HG02973 (cell line): ENCODE measurements at regions not wholly inside any gene's neighbourhood (a gene's known extent, or its start where the extent isn't known, plus 50 kb on each side); places are given as distances from the start of the nearest gene placed in this dataset.
"Not testable (repeated sequence)": the region's sequence is repeated elsewhere in the genome, so short reads cannot be mapped to it uniquely, and the experiment has no call there.

Experiments used
- ATAC-seq: cut with Tn5 transposase; IDR thresholded peaks from one replicate; pipeline ENCODE4 v1.9.1; 2021; ENCODE audit warnings: moderate library complexity; ENCODE audit not compliant: unreplicated experiment

DNA sequence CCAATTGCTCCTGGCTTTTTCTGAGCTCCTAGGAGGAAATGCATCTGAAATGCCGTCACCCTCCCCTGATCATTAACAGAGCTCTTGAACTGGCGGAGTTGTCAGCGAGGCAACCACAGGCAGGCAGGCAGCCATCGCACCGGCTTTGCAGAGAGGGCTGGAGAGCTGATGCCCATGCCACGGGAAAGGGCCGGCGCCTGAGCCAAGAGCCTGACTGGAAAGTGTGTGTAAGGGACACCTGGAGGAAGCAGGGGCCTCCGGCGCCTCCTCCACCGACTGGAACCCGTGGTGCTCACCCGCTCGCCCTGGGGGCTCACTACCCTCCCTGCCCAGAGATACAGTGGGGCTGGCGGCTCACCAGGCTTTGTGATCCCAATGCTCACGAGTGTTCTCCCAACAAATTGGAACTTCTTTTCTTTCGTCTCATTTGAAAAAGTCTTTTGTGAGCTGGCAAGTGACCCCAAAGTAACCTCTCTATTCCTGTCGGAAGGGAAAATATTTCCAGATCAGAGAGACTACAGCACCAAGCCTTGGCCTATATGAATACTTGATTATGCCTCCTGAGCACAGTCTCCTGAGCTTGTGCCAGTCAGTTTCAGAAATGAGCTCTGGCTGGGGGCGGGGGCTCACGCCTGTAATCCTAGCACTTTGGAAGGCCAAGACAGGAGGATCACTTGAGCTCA, 97.7 kb upstream of the SLC25A33 start:
- ATAC-seq = no peak

- no peak for ATAC-seq
These were observed 96.9 kb upstream of the SLC25A33 start for GRCh38 chr1:9442278-9442846.

DNA sequence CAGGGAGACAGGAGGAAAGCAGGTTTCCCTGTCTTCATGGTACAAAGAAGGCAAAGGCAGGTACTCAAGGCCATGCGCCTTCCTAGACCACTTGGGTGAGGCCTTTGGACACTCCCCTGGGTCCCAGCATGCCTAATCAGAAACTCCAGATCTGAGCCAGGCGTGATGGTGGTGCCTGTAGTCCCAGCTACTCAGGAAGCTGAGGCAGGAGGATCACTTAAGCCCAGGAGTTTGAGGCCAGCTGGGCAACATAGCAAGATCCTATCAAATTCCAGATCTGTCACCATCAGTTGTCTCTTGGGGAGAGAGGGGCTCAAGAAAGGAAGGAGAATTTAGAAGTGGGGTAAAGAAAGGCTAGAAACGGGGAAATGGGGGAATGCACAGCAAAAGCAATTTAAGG, 96.3 kb upstream of the SLC25A33 start:
- no peak for ATAC-seq

DNA sequence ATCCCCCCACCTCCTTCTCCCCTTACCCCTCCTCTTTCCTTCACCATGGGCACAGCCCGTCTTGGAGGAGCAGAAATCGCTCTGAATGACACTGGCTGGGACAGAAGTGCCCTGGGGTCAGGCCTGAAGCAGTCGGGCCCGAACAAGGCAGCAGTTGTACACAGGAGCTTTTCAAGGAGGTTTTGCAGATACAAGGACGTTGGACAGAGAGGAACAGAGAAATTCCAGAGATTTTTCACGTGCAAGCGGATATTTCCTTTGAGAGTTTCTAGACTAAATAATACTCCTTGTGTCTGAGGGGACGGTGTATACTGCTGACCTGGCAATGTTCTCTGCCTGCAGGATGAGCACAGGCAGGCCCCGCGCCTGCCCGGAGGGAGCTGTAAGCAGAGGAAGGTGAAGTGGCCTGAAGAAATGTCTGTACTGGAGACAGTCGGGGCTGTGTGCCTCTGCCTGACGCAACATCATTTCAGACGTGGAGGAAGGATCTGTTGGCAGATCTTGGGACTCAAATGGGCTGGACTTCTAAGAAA, 95.3 kb upstream of the SLC25A33 start:
- ATAC-seq = no peak

DNA sequence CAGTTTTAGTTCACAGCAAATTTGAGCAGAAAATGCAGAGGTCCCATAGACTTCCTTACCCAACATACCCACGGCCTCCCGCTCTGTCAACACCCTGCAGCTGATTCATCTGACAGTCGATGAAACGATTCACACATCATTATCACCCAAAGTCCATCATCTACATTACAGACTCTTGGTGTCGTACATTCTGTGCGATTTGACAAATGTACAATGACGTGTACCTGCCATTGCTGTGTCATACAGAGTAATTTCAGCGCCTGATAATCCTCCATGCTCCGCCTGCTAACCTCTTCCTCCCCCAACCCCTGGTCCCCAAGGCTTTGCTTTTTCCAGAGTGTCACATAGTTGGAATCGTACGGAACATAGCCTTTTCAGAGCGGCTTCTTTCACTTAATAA, 94.7 kb upstream of the SLC25A33 start:
- ATAC-seq = no peak

DNA sequence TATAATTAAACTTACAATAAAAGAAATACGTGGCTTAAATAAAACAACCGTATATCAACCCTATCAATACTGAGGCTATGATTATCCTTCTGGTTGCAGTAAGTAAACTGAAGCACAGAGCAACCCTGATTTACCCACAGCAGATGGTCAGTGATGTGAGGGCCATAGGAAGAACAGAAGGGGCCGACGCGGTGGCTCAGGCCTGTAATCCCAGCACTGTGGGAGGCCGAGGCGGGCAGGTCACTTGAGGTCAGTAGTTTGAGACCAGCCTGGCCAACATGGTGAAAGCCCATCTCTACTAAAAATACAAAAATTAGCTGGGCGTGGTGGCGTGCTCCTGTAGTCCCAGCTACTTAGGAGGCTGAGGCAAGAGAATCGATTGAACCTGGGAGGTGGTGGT, 94.2 kb upstream of the SLC25A33 start:
- ATAC-seq = not testable (repeated sequence)

- ATAC-seq = no peak
These were observed 91.9 kb upstream of the SLC25A33 start for GRCh38 chr1:9447215-9447960.

- ATAC-seq = no peak
These were observed 90.8 kb upstream of the SLC25A33 start for GRCh38 chr1:9448132-9449109.

GRCh38 chr1:9449110-9449627, 90.1 kb upstream of the SLC25A33 start:
- ATAC-seq = no peak

GRCh38 chr1:9449976-9450696, 89.1 kb upstream of the SLC25A33 start:
- ATAC-seq = no peak

DNA sequence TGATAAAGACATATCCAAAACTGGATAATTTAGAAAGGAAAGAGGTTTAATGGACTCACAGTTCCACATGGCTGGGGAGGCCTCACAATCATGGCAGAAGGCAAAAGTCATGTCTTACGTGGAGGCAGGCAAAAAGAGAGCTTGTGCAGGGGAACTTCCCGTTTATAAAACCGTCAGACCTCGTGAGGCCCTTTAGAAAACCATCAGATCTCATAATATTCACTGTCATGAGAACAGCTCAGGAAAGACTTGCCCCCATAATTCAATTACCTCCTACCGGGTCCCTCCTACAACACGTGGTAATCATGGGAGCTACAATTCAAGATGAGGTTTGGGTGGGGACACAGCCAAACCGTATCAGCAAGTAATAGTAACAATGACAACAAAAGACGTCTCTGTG, 88.2 kb upstream of the SLC25A33 start:
- no peak for ATAC-seq

DNA sequence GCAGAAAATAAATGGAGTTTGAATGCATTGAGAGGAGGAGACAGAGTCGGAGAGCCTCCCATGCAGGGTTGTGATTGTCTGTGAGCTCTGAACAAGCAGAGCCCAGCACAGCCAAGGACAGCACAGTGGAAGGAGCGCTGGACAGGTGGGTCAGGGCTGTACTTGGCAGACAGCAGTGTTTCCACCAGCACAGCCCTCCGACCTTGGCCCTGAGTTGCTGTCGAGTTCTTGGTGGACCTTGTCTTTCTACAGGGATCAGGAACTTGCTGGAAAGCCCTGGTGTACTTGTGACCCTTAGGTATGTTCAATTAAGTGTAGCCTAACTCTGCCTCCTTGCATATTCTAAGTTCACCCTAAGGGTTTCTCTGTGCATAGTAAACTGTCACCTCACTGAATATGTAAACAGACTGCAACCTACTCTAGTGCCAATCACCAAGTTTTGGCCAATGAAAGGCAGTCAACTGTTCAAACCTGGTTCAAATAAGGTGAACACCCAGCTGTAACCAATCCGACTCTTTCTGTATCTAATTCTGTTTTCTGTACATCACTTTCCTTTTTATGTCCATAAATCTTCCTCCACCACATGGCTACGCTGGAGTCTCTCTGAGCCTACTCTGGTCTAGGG, 86.6 kb upstream of the SLC25A33 start:
- no peak for ATAC-seq

- no peak for ATAC-seq
These were observed 85.9 kb upstream of the SLC25A33 start for GRCh38 chr1:9453375-9453774.

DNA sequence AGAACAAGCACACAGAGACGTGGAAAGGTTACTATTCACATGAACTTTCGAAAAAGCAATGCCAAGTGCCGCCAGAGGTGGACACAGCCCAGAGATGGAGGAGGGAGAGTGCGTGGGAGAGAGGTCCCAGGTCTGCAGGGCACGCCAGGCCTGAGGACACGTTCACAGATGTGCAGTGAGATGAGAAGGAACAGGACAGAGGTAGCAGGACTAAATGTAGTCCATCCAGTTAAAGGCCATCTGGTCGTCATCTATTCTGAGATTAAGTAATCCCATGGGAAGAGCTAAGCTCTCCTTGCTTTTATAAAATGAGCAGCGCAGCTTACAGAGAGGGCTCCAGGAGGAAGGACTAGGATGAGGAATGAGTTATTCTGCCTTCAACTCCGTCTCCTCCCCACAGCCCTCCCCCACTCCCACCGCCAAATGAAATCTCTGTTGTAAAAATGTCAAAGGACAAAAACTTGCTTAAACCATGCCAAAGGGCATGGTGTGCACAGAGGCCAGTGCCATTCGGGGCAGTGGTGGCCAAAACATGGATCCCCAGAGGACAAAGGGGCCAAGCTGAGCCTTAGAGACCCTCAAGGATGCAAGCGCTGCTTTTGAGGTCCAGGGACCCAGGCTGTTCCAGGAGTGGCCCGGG, 85.4 kb upstream of the SLC25A33 start:
- ATAC-seq = no peak

DNA sequence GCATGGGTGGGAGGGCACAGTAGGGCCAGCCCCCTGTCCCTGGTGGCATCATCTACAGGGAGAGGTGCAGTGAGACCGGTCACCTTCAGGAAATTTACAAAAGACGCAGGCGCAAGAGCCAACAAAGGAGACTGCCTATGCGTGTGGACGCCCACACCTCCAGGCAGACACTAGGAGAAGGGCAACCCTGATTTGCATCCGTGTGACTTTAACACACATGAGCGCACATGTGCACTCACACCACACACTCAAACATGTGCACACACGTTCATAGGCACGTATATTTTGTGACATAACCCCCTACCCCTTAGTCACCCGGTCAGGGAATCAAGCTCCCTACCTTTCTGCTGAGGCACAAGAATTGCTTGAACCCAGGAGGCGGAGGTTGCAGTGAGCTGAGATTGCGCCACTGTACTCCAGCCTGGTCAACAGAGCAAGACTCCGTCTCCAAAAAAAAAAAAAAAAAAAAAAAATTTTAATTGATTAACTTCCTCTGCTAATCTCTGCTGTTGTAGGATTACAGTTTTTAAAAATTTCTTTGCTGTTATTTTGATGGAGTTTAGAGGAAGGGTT, 84.7 kb upstream of the SLC25A33 start:
- no peak for ATAC-seq

DNA sequence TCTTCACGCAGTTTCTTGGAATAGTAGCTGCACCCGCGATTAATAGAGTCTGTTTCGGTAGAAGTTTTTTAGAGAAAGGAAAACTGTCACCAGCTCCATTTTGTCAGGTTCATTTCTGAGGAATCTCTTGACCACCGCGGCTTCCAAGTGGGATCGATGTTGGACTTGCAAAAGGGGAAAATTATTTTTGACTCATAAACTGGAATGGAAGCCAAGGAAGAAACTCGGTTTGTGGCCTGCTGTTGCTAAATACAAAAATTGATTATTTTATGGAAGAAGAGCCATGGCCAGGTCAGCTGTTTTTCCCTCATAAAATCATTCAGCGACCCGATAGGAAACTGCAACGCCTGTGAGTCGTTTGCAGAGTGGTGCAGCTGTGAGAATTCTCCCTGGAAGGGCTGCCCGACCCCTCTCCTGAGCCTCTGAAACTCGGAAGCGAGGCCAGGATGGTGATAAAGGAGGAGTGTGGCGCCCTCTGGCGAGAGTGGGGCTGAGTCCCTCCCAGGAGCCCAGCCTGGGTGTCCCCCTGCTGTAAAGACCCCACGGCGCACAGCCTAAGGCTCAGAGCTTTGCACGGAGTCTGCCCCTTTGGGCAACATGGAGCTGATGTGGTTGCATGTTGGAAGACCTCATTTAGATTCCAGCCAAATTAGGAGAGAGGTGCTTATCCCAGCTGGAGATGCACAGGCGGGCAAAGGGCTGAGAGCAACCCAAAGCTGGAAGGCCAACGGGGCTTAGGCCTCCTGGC, 83.6 kb upstream of the SLC25A33 start:
- no peak for ATAC-seq

DNA sequence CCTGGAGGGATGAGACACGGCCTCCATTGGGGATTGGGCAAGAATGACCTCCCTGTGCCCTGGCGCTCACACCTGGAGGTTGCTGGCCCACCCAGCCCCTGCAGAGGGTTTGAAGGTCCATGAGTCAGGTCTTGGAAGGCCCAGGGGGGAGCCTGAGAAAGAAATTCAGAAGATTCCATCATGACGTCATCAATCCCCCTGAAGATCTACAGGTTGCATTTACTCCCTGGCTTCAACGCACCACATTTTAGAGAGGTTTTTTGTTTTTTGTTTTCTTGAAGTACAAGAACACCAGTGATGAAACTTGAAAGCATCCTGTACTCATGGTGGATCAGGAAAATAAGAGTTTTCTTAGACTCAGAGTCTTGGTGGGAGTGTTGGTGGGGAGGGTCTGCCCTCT, 82.4 kb upstream of the SLC25A33 start:
- no peak for ATAC-seq

DNA sequence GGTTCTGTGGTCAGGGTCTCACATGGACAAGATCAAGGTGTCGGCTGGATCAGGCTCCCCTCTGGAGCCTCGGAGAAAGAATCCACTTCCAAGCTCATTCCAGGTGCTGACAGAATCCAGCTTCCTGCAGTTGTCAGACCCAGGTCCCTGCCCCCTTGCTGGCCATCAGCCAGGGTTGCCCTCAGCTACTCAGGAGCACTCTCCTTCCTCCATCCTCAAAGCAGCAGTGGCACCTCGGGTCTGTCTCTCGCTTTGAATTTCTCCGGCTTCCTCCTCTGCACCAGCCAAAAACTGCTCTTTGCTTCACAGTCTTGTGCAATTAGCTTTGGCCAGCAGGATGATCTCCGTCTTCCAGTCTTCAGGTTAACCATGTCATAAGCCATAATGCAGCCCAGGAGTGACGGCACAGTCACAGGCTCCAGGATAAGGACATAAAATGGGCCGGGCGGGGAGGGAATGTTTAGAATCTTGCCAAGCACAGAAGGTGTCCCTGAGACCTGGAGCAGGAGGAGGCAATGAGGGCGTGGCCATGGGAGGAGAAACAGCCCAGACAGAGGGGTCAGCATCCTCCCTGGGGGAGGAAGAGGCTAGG, 79.4 kb upstream of the SLC25A33 start:
- ATAC-seq = no peak
